GM19324 (cell line): ENCODE measurements at regions not wholly inside any gene's neighbourhood (a gene's known extent, or its start where the extent isn't known, plus 50 kb on each side); places are given as distances from the start of the nearest gene placed in this dataset.
A peak's percentile ranks its signal among the peaks of the same experiment; 100 is the strongest.
"Not testable (repeated sequence)": the region's sequence is repeated elsewhere in the genome, so short reads cannot be mapped to it uniquely, and the experiment has no call there.

Source experiments
- ATAC-seq: cut with Tn5 transposase; IDR thresholded peaks from one replicate; pipeline ENCODE4 v1.9.1; 2021; ENCODE audit warnings: mild to moderate bottlenecking, moderate library complexity; ENCODE audit not compliant: unreplicated experiment, low FRiP score

GRCh38 chr9:62874213-62874612 is 1684.4 kb downstream of the SPATA31A7 start:
- not testable (repeated sequence) for ATAC-seq

- not testable (repeated sequence) for ATAC-seq
Observed at GRCh38 chr9:62874745-62875599, 1685.1 kb downstream of the SPATA31A7 start.

- not testable (repeated sequence) for ATAC-seq
Observed at GRCh38 chr9:62877552-62877951, 1687.7 kb downstream of the SPATA31A7 start.

- ATAC-seq, result not testable (repeated sequence)
Observed at GRCh38 chr9:62877987-62878386, 1688.2 kb downstream of the SPATA31A7 start.

- not testable (repeated sequence) for ATAC-seq
Observed at GRCh38 chr9:62880453-62880852, 1690.6 kb downstream of the SPATA31A7 start.

- not testable (repeated sequence) for ATAC-seq
Observed at GRCh38 chr9:62880971-62881370, 1691.1 kb downstream of the SPATA31A7 start.

- not testable (repeated sequence) for ATAC-seq
Observed at GRCh38 chr9:62881811-62882210, 1692.0 kb downstream of the SPATA31A7 start.

GRCh38 chr9:62882717-62883116 is 1692.9 kb downstream of the SPATA31A7 start:
- ATAC-seq, result not testable (repeated sequence)

GRCh38 chr9:62896692-62897091 is 1706.9 kb downstream of the SPATA31A7 start:
- not testable (repeated sequence) for ATAC-seq

- not testable (repeated sequence) for ATAC-seq
Observed at GRCh38 chr9:62897411-62898225, 1707.8 kb downstream of the SPATA31A7 start.

- ATAC-seq, result not testable (repeated sequence)
Observed at GRCh38 chr9:62899666-62900065, 1709.8 kb downstream of the SPATA31A7 start.

- ATAC-seq, result not testable (repeated sequence)
Observed at GRCh38 chr9:62904061-62904460, 1714.2 kb downstream of the SPATA31A7 start.

GRCh38 chr9:62905722-62906121 is 1715.9 kb downstream of the SPATA31A7 start:
- not testable (repeated sequence) for ATAC-seq

GRCh38 chr9:62907866-62908265 is 1718.0 kb downstream of the SPATA31A7 start:
- ATAC-seq, result not testable (repeated sequence)

- ATAC-seq, result not testable (repeated sequence)
Observed at GRCh38 chr9:62908271-62908670, 1718.4 kb downstream of the SPATA31A7 start.

GRCh38 chr9:62909447-62909846 is 1719.6 kb downstream of the SPATA31A7 start:
- not testable (repeated sequence) for ATAC-seq

GRCh38 chr9:62912278-62912677 is 1722.4 kb downstream of the SPATA31A7 start:
- not testable (repeated sequence) for ATAC-seq

- not testable (repeated sequence) for ATAC-seq
Observed at GRCh38 chr9:62915168-62915567, 1725.3 kb downstream of the SPATA31A7 start.

GRCh38 chr9:62915661-62916060 is 1725.8 kb downstream of the SPATA31A7 start:
- peak; percentile 100 for ATAC-seq

GRCh38 chr9:62918648-62919385 is 1729.0 kb downstream of the SPATA31A7 start:
- not testable (repeated sequence) for ATAC-seq
